ENCODE measurements at regions not wholly inside any gene's neighbourhood (a gene's known extent, or its start where the extent isn't known, plus 50 kb on each side); places are given as distances from the start of the nearest gene placed in this dataset.

GRCh38 chr11:39992551-39992950 lies 1466.9 kb downstream of the LRRC4C start:
- no peak for TF ChIP-seq HDAC2 (IDR thresholded peaks at IDR 0.05; ENCODE audit: borderline replicate concordance in 1 of 2, low read depth in 2 of 2, low read length in 2 of 2)
- FAIRE-seq (no peak), DNase-seq (ENCODE audit: low read depth in 1 of 2, low spot score in 2 of 2) (no peak)
- Histone ChIP-seq H4K5ac (ENCODE audit: insufficient read length, low read depth, low read length) (no peak overlapping the region), H2BK20ac (ENCODE audit: low read length) (no peak overlapping the region), H3K27me3 (replicated peaks in 1 of 4; ENCODE audit: control insufficient read depth in 3 of 4, extremely low read depth in 1 of 4, insufficient read depth in 3 of 4, low read length in 3 of 4) (no peaks in the 10 kb centered on the region), H4K8ac (ENCODE audit: extremely low read depth, insufficient read depth, low read length) (no peak overlapping the region), H3K23me2 (ENCODE audit: low read depth, low read length) (no peaks in the 10 kb centered on the region), H3K14ac (ENCODE audit: insufficient read length) (no peak overlapping the region), H3K18ac (ENCODE audit: extremely low read depth, low read length) (no peak overlapping the region), H3K36me3 (ENCODE audit: control insufficient read depth in 2 of 4, insufficient read depth in 4 of 4, low read length in 3 of 4) (no peaks in the 10 kb centered on the region), H3K79me2 (ENCODE audit: control insufficient read depth in 1 of 2, insufficient read depth in 2 of 2, low read length in 2 of 2) (no peaks in the 10 kb centered on the region), H3K4me2 (ENCODE audit: insufficient read depth in 1 of 2, low read depth in 2 of 2, low read length in 2 of 2) (no peak overlapping the region), H2BK12ac (ENCODE audit: low read depth, low read length) (no peak overlapping the region), H3K4me1 (replicated peaks in 1 of 4; ENCODE audit: control insufficient read depth in 3 of 4, insufficient read depth in 4 of 4, low read length in 3 of 4) (no peaks in the 10 kb centered on the region), H2AFZ (ENCODE audit: low read length) (no peak overlapping the region), H4K20me1 (replicated peaks in 1 of 2; ENCODE audit: control insufficient read depth in 1 of 2, insufficient read depth in 2 of 2, low read length in 2 of 2) (no peaks in the 10 kb centered on the region), H3K4ac (replicated peaks; ENCODE audit: insufficient read length, low read depth, low read length) (no peak overlapping the region), H2BK120ac (replicated peaks; ENCODE audit: low read depth, low read length) (no peak overlapping the region), H2BK5ac (ENCODE audit: low read depth, low read length) (no peak overlapping the region), H3K23ac (ENCODE audit: insufficient read length) (no peak overlapping the region), H2AK5ac (ENCODE audit: low read depth, low read length) (no peak overlapping the region), H3K27ac (ENCODE audit: low read depth, low read length) (no peak overlapping the region), H2BK15ac (ENCODE audit: low read length) (no peak overlapping the region), H4K91ac (replicated peaks; ENCODE audit: insufficient read length, low read length) (no peak overlapping the region), H3K79me1 (ENCODE audit: low read depth, low read length) (no peaks in the 10 kb centered on the region), H3K9me3 (ENCODE audit: insufficient read depth in 2 of 2, low read depth in 1 of 2, low read length in 1 of 2) (no peaks in the 10 kb centered on the region), H3K56ac (replicated peaks; ENCODE audit: insufficient read length, low read depth, low read length) (no peak overlapping the region), H3K9ac (replicated peaks in 1 of 4; ENCODE audit: extremely low read depth in 1 of 4, low read depth in 3 of 4, low read length in 3 of 4) (no peak overlapping the region), H3K4me3 (ENCODE audit: extremely low read depth in 1 of 4, insufficient read depth in 2 of 4, low read depth in 3 of 4, low read length in 4 of 4) (no peak overlapping the region)
- 92% methylated on average over 2 of the region's 2 CpGs; no CpG with 5 or more reads in 1 of the 2 experiments for WGBS, 2 experiments (ENCODE audit: extremely low coverage in 1 of 2, insufficient coverage in 1 of 2, insufficient read length in 1 of 2, insufficient replicate concordance in 2 of 2, low coverage in 1 of 2, low lambda C conversion rate in 2 of 2, missing lambda C conversion rate in 1 of 2)
- ChIA-PET CTCF (ENCODE audit: partially characterized antibody) (no interaction called here), POLR2A (ENCODE audit: partially characterized antibody) (no interaction called here)
